CD4-positive, alpha-beta memory T cell (primary cell): ENCODE measurements at regions not wholly inside any gene's neighbourhood (a gene's known extent, or its start where the extent isn't known, plus 50 kb on each side); places are given as distances from the start of the nearest gene placed in this dataset.

Source experiments
- CTCF ChIA-PET: fragments of 350-600 bp; sonication (Branson Sonifier 250); formaldehyde crosslinking; loops from one replicate; lab custom pipeline; 2021; ENCODE audit warnings: inconsistent platforms; ENCODE audit not compliant: partially characterized antibody; lab: Charles Lee
- POLR2A ChIA-PET: fragments of 350-600 bp; sonication (Branson Sonifier 250); formaldehyde crosslinking; loops from one replicate; lab custom pipeline; 2021; ENCODE audit not compliant: partially characterized antibody; lab: Charles Lee
- DNase-seq, 5 donors: peaks; one replicate each; pipeline versions ENCODE4 v3.0.0 to v3.0.0-alpha.2; 2020 to 2022; ENCODE audit warnings: mixed read lengths in 1 of 5
- H3K27ac ChIP-seq: one replicate; pipeline ENCODE4 v1.7.0; 2013; ENCODE audit warnings: low read depth, low read length
- H3K27me3 ChIP-seq: 2 replicates; pipeline ENCODE4 v1.7.0; 2013; ENCODE audit warnings: mild to moderate bottlenecking, low read length, moderate library complexity; ENCODE audit not compliant: insufficient read depth
- H3K36me3 ChIP-seq: 2 replicates; pipeline ENCODE4 v1.7.0; 2013; ENCODE audit warnings: mild to moderate bottlenecking, low read length, moderate library complexity; ENCODE audit not compliant: insufficient read depth
- H3K4me1 ChIP-seq: 2 replicates; pipeline ENCODE4 v1.7.0; 2013; ENCODE audit warnings: mild to moderate bottlenecking, low read length, moderate library complexity; ENCODE audit not compliant: insufficient read depth
- H3K4me3 ChIP-seq, 2 donors: one replicate each; pipeline ENCODE4 v1.7.0; 2013; ENCODE audit warnings: low read length in 2 of 2, mild to moderate bottlenecking in 1 of 2
- H3K9me3 ChIP-seq, 2 donors: one replicate each; pipeline ENCODE4 v1.7.0; 2013; ENCODE audit warnings: low read length in 2 of 2, control low read depth in 1 of 2; ENCODE audit not compliant: control insufficient read depth in 1 of 2
- H3K27ac Mint-ChIP-seq, 7 donors: one replicate each; pipeline ENCODE4 v1.8.0; 2020 to 2021; ENCODE audit warnings: mixed read lengths in 7 of 7, mild to moderate bottlenecking in 6 of 7, inconsistent platforms in 3 of 7, moderate library complexity in 3 of 7
- H3K27me3 Mint-ChIP-seq, 2 donors: one replicate each; pipeline ENCODE4 v1.8.0; 2020 to 2021; ENCODE audit warnings: mixed read lengths in 2 of 2
- H3K36me3 Mint-ChIP-seq, 2 donors: one replicate each; pipeline ENCODE4 v1.8.0; 2020 to 2021; ENCODE audit warnings: mixed read lengths in 2 of 2, inconsistent platforms in 1 of 2, mild to moderate bottlenecking in 1 of 2
- H3K4me1 Mint-ChIP-seq, 4 donors: one replicate each; pipeline ENCODE4 v1.8.0; 2020 to 2021; ENCODE audit warnings: mixed read lengths in 4 of 4, mild to moderate bottlenecking in 1 of 4
- H3K4me3 Mint-ChIP-seq, 8 donors: one replicate each; pipeline ENCODE4 v1.8.0; 2020 to 2021; ENCODE audit warnings: mixed read lengths in 8 of 8, mild to moderate bottlenecking in 7 of 8, moderate library complexity in 6 of 8, inconsistent platforms in 3 of 8
- H3K9me3 Mint-ChIP-seq, 8 donors: one replicate each; pipeline ENCODE4 v1.8.0; 2020 to 2021; ENCODE audit warnings: mixed read lengths in 8 of 8, mild to moderate bottlenecking in 5 of 8, inconsistent platforms in 3 of 8, moderate library complexity in 1 of 8
- intact Hi-C: fragments of 100-400 bp; cut with micrococcal nuclease; formaldehyde crosslinking; loops from one replicate; pipeline ENCODE4 v1.15.1; 2023

GRCh38 chr16:35909351-35909954 lies 2450.0 kb downstream of the TP53TG3F start:
- no peak overlapping the region for H3K4me3 ChIP-seq
- Mint-ChIP-seq H3K36me3 (peaks cover 6 to 9% of the 10 kb centered on the region in 2 donors), H3K27ac (no peak overlapping the region), H3K27me3 (no peaks in the 10 kb centered on the region), H3K9me3 (peaks cover 0 to 85% (median 63%) of the 10 kb centered on the region in 8 donors), H3K4me1 (no peaks in the 10 kb centered on the region), H3K4me3 (no peak overlapping the region)
- intact Hi-C loops, result no loop called here
- ChIA-PET POLR2A (no interaction called here), CTCF (no interaction called here)
- no peak for DNase-seq
- H3K9me3 ChIP-seq, result peaks cover 0 to 7% of the 10 kb centered on the region in 2 donors
- H3K4me1 ChIP-seq, result no peaks in the 10 kb centered on the region
- H3K27ac ChIP-seq, result no peak overlapping the region
- no peaks in the 10 kb centered on the region for H3K27me3 ChIP-seq
- H3K36me3 ChIP-seq, result no peaks in the 10 kb centered on the region

DNA sequence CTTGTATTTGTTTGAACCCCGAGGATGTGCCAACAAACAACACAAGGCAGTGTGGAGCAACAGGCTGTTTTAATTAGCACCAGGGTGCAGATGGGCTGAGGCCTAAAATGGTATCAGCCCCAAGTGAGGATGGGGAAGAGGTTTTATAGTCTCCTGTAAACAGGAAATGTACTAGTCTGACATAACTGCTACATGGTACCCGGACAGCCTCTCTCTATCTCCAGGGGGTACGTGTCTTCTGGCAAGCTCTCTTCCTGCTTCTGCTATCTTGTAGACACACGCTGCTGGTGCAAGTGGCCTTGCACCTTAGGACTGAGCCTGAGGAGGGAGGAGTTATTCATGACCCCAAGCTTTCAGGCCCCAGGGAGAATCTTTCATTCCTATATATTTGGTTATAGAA lies 2451.0 kb downstream of the TP53TG3F start:
- Histone ChIP-seq H3K27ac (no peak overlapping the region), H3K9me3 (peaks cover 0 to 4% of the 10 kb centered on the region in 2 donors), H3K4me3 (no peak overlapping the region), H3K4me1 (no peaks in the 10 kb centered on the region), H3K36me3 (no peaks in the 10 kb centered on the region), H3K27me3 (no peaks in the 10 kb centered on the region)
- Mint-ChIP-seq H3K4me3 (no peak overlapping the region), H3K27me3 (no peaks in the 10 kb centered on the region), H3K36me3 (peaks cover 6 to 7% of the 10 kb centered on the region in 2 donors), H3K4me1 (no peaks in the 10 kb centered on the region), H3K9me3 (peaks cover 0 to 85% (median 57%) of the 10 kb centered on the region in 8 donors), H3K27ac (no peak overlapping the region)
- intact Hi-C loops, result no loop called here
- no peak for DNase-seq
- ChIA-PET CTCF (no interaction called here), POLR2A (no interaction called here)

DNA sequence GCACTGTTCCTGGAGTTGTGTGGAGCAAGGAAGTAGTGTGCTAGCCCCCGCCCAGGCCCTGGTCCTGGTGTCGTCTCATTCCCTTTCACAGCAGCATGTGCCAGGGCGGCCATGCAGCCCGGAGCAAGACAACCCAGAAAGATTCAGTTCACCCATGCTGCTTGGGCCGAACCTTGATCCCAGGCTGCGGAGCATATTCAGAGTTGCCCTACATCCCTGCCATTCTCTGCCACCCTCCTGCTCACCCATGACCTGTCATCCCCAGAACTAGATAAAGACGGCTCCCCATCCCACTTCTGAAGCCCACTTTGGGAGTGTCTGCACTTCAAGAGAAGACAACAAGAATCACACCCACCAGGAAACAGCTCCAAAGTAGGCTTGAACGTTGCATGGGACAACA lies 2452.5 kb downstream of the TP53TG3F start:
- no peaks in the 10 kb centered on the region for H3K27me3 ChIP-seq
- POLR2A ChIA-PET, result no interaction called here
- H3K36me3 Mint-ChIP-seq, result peaks cover 3 to 6% of the 10 kb centered on the region in 2 donors
- no peaks in the 10 kb centered on the region for H3K27me3 Mint-ChIP-seq
- peaks cover 0 to 72% (median 44%) of the 10 kb centered on the region in 8 donors for H3K9me3 Mint-ChIP-seq
- H3K4me1 Mint-ChIP-seq, result no peaks in the 10 kb centered on the region
- H3K4me1 ChIP-seq, result no peaks in the 10 kb centered on the region
- no peak overlapping the region for H3K4me3 ChIP-seq
- H3K27ac Mint-ChIP-seq, result no peak overlapping the region
- H3K4me3 Mint-ChIP-seq, result no peak overlapping the region
- no peaks in the 10 kb centered on the region for H3K36me3 ChIP-seq
- DNase-seq, result no peak
- peaks cover 0 to 4% of the 10 kb centered on the region in 2 donors for H3K9me3 ChIP-seq
- intact Hi-C loops, result no loop called here
- CTCF ChIA-PET, result no interaction called here
- no peak overlapping the region for H3K27ac ChIP-seq

GRCh38 chr16:35931722-35932121 lies 2472.3 kb downstream of the TP53TG3F start:
- no peaks in the 10 kb centered on the region for H3K36me3 ChIP-seq
- no peak overlapping the region for H3K27ac ChIP-seq
- H3K4me3 ChIP-seq, result no peak overlapping the region
- DNase-seq, result no peak
- H3K9me3 ChIP-seq, result peaks cover 0 to 9% of the 10 kb centered on the region in 2 donors
- H3K27me3 ChIP-seq, result no peaks in the 10 kb centered on the region
- ChIA-PET CTCF (no interaction called here), POLR2A (no interaction called here)
- no peak overlapping the region for H3K27ac Mint-ChIP-seq
- H3K9me3 Mint-ChIP-seq, result peaks cover 0 to 44% (median 21%) of the 10 kb centered on the region in 8 donors
- no peaks in the 10 kb centered on the region for H3K27me3 Mint-ChIP-seq
- H3K4me1 ChIP-seq, result no peaks in the 10 kb centered on the region
- no peaks in the 10 kb centered on the region for H3K36me3 Mint-ChIP-seq
- intact Hi-C loops, result no loop called here
- no peak overlapping the region for H3K4me3 Mint-ChIP-seq
- no peaks in the 10 kb centered on the region for H3K4me1 Mint-ChIP-seq
